ENCODE measurements at regions not wholly inside any gene's neighbourhood (a gene's known extent, or its start where the extent isn't known, plus 50 kb on each side); places are given as distances from the start of the nearest gene placed in this dataset.

- no peak for DNase-seq (ENCODE audit: low read depth)
- no peak for TF ChIP-seq CTCF (conservative IDR thresholded peaks at IDR 0.05; ENCODE audit: control insufficient read depth, insufficient read depth, low read depth, low read length)
- no peak overlapping the region for H3K4me3 ChIP-seq (ENCODE audit: control insufficient read depth, low read depth, low read length)
Observed at GRCh38 chr5:145506185-145506850, 328.8 kb downstream of the PRELID2 start.

GRCh38 chr5:145502906-145503305, 332.2 kb downstream of the PRELID2 start:
- DNase-seq (ENCODE audit: low read depth), result no peak
- H3K4me3 ChIP-seq (ENCODE audit: control insufficient read depth, low read depth, low read length), result no peak overlapping the region
- no peak for TF ChIP-seq CTCF (conservative IDR thresholded peaks at IDR 0.05; ENCODE audit: control insufficient read depth, insufficient read depth, low read depth, low read length)

- no peak for DNase-seq (ENCODE audit: low read depth)
Observed at GRCh38 chr5:145500710-145501109, 334.4 kb downstream of the PRELID2 start.

GRCh38 chr5:145499483-145499882, 335.7 kb downstream of the PRELID2 start:
- H3K4me3 ChIP-seq (ENCODE audit: control insufficient read depth, low read depth, low read length), result no peak overlapping the region
- TF ChIP-seq CTCF (conservative IDR thresholded peaks at IDR 0.05; ENCODE audit: control insufficient read depth, insufficient read depth, low read depth, low read length), result no peak
- DNase-seq (ENCODE audit: low read depth), result peak; percentile 20

More at GRCh38 chr5:145500710-145501109, 334.4 kb downstream of the PRELID2 start:
- H3K4me3 ChIP-seq (ENCODE audit: control insufficient read depth, low read depth, low read length), result no peak overlapping the region
- no peak for TF ChIP-seq CTCF (conservative IDR thresholded peaks at IDR 0.05; ENCODE audit: control insufficient read depth, insufficient read depth, low read depth, low read length)

GRCh38 chr5:145497052-145497451, 338.1 kb downstream of the PRELID2 start:
- no peak overlapping the region for H3K4me3 ChIP-seq (ENCODE audit: control insufficient read depth, low read depth, low read length)
- TF ChIP-seq CTCF (conservative IDR thresholded peaks at IDR 0.05; ENCODE audit: control insufficient read depth, insufficient read depth, low read depth, low read length), result no peak
- peak; percentile 52 for DNase-seq (ENCODE audit: low read depth)

GRCh38 chr5:145495741-145496140, 339.4 kb downstream of the PRELID2 start:
- no peak overlapping the region for H3K4me3 ChIP-seq (ENCODE audit: control insufficient read depth, low read depth, low read length)
- no peak for TF ChIP-seq CTCF (conservative IDR thresholded peaks at IDR 0.05; ENCODE audit: control insufficient read depth, insufficient read depth, low read depth, low read length)
- peak; percentile 98 for DNase-seq (ENCODE audit: low read depth)

Measured in fibroblast of mammary gland (primary cell).